Calu3 (cell line): ENCODE measurements at regions not wholly inside any gene's neighbourhood (a gene's known extent, or its start where the extent isn't known, plus 50 kb on each side); places are given as distances from the start of the nearest gene placed in this dataset.

Source experiments
- BruUV-seq: library from RNA; stranded (reverse); fragments of 400-500 nt; replicated peaks from 2 replicates; lab custom pipeline; 2021; lab: Mats Ljungman, UMichigan
- CTCF ChIA-PET: fragments of 300-600 bp; sonication (Branson Sonifier 250); formaldehyde crosslinking; loops from one replicate; lab custom pipeline; 2022; ENCODE audit warnings: antibody characterized with exemption; lab: Charles Lee
- DNase-seq: peaks from one replicate; pipeline ENCODE4 v3.0.0; 2022
- H3K27ac Mint-ChIP-seq: one replicate; pipeline ENCODE4 v1.8.0; 2022; ENCODE audit warnings: mixed read lengths; ENCODE audit not compliant: unreplicated experiment
- H3K27me3 Mint-ChIP-seq: one replicate; pipeline ENCODE4 v1.8.0; 2022; ENCODE audit warnings: mixed read lengths; ENCODE audit not compliant: unreplicated experiment
- H3K36me3 Mint-ChIP-seq: one replicate; pipeline ENCODE4 v1.8.0; 2022; ENCODE audit warnings: mild to moderate bottlenecking, moderate library complexity, mixed read lengths; ENCODE audit not compliant: insufficient read depth, unreplicated experiment
- H3K4me1 Mint-ChIP-seq: one replicate; pipeline ENCODE4 v1.8.0; 2022; ENCODE audit warnings: mild to moderate bottlenecking, low read depth, mixed read lengths; ENCODE audit not compliant: unreplicated experiment
- H3K4me3 Mint-ChIP-seq: one replicate; pipeline ENCODE4 v1.8.0; 2022; ENCODE audit warnings: mild to moderate bottlenecking, low read depth, moderate library complexity, mixed read lengths; ENCODE audit not compliant: unreplicated experiment
- H3K9me3 Mint-ChIP-seq: one replicate; pipeline ENCODE4 v1.8.0; 2022; ENCODE audit warnings: low read depth, mixed read lengths; ENCODE audit not compliant: unreplicated experiment
- CTCF ChIP-seq: fragments of 200-600 bp; IDR thresholded peaks from one replicate; pipeline ENCODE4 v1.8.0; 2022; ENCODE audit warnings: antibody characterized with exemption; ENCODE audit not compliant: unreplicated experiment
- intact Hi-C: fragments of 100-400 bp; cut with micrococcal nuclease; formaldehyde crosslinking; loops from one replicate; pipeline ENCODE4 v1.10.0; 2022; ENCODE audit not compliant: unreplicated experiment

- Mint-ChIP-seq H3K27ac (no peak overlapping the region), H3K36me3 (no peaks in the 10 kb centered on the region), H3K4me3 (no peak overlapping the region), H3K9me3 (peaks cover 7% of the 10 kb centered on the region), H3K27me3 (no peaks in the 10 kb centered on the region), H3K4me1 (no peaks in the 10 kb centered on the region)
- CTCF ChIA-PET: no interaction called here
- TF ChIP-seq CTCF: no peak
- no TSS peak for BruUV-seq
- DNase-seq: no peak
- intact Hi-C loops: no loop called here
These were observed 528.6 kb upstream of the CELF2 start for GRCh38 chr10:10489076-10489475.

GRCh38 chr10:10489805-10490571 is 527.7 kb upstream of the CELF2 start:
- no peak for TF ChIP-seq CTCF
- intact Hi-C loops: no loop called here
- Mint-ChIP-seq H3K27ac (no peak overlapping the region), H3K4me1 (no peaks in the 10 kb centered on the region), H3K36me3 (no peaks in the 10 kb centered on the region), H3K4me3 (no peak overlapping the region), H3K27me3 (no peaks in the 10 kb centered on the region), H3K9me3 (peaks cover 7% of the 10 kb centered on the region)
- no peak for DNase-seq
- BruUV-seq: no TSS peak
- CTCF ChIA-PET: no interaction called here

GRCh38 chr10:10490581-10490980 is 527.1 kb upstream of the CELF2 start:
- intact Hi-C loops: no loop called here
- no peak overlapping the region for H3K4me3 Mint-ChIP-seq
- CTCF ChIA-PET: no interaction called here
- H3K4me1 Mint-ChIP-seq: no peaks in the 10 kb centered on the region
- no peaks in the 10 kb centered on the region for H3K36me3 Mint-ChIP-seq
- no peak for TF ChIP-seq CTCF
- H3K27me3 Mint-ChIP-seq: no peaks in the 10 kb centered on the region
- H3K9me3 Mint-ChIP-seq: peaks cover 5% of the 10 kb centered on the region
- BruUV-seq: no TSS peak
- DNase-seq: no peak
- H3K27ac Mint-ChIP-seq: no peak overlapping the region

GRCh38 chr10:10492420-10492819 is 525.3 kb upstream of the CELF2 start:
- Mint-ChIP-seq H3K27ac (no peak overlapping the region), H3K27me3 (no peaks in the 10 kb centered on the region), H3K9me3 (peaks cover 12% of the 10 kb centered on the region), H3K36me3 (no peaks in the 10 kb centered on the region), H3K4me3 (no peak overlapping the region), H3K4me1 (no peaks in the 10 kb centered on the region)
- CTCF ChIA-PET: no interaction called here
- no peak for DNase-seq
- intact Hi-C loops: no loop called here
- BruUV-seq: no TSS peak
- TF ChIP-seq CTCF: no peak
